CD4-positive, CD25-positive, alpha-beta regulatory T cell (primary cell): ENCODE measurements at regions not wholly inside any gene's neighbourhood (a gene's known extent, or its start where the extent isn't known, plus 50 kb on each side); places are given as distances from the start of the nearest gene placed in this dataset.

ENCODE experiments used
- ATAC-seq, 2 donors: fragments of 150-1000 bp; cut with Tn5 transposase; one replicate each; pipeline ENCODE4 v1.10.0; 2021; ENCODE audit warnings: low read depth in 2 of 2, moderate number of reproducible peaks in 2 of 2, moderate library complexity in 1 of 2
- DNase-seq, 3 donors: peaks; one replicate each; pipeline versions ENCODE4 v3.0.0 to v3.0.0-alpha.2; 2012 to 2022; ENCODE audit warnings: mixed read lengths in 1 of 3
- H3K27ac ChIP-seq: one replicate; pipeline ENCODE4 v1.7.0; 2013; ENCODE audit warnings: mild to moderate bottlenecking, low read length; ENCODE audit not compliant: insufficient read depth, poor library complexity, severe bottlenecking
- H3K27me3 ChIP-seq: one replicate; pipeline ENCODE4 v1.7.0; 2013; ENCODE audit warnings: low read length; ENCODE audit not compliant: control insufficient read depth, insufficient read depth
- H3K36me3 ChIP-seq: one replicate; pipeline ENCODE4 v1.7.0; 2013; ENCODE audit warnings: mild to moderate bottlenecking, low read length, moderate library complexity; ENCODE audit not compliant: control insufficient read depth, insufficient read depth
- H3K4me1 ChIP-seq: 2 replicates; pipeline ENCODE4 v1.7.0; 2013; ENCODE audit warnings: mild to moderate bottlenecking, low read length; ENCODE audit not compliant: insufficient read depth, control insufficient read depth, poor library complexity, severe bottlenecking
- H3K4me3 ChIP-seq: one replicate; pipeline ENCODE4 v1.7.0; 2013; ENCODE audit warnings: low read depth, mild to moderate bottlenecking, low read length, moderate library complexity
- H3K9me3 ChIP-seq, 2 experiments: 1 replicate in 1 of 2; 2 replicates in 1 of 2; pipeline ENCODE4 v1.7.0; 2013; ENCODE audit warnings: low read length in 2 of 2, mild to moderate bottlenecking in 1 of 2, moderate library complexity in 1 of 2; ENCODE audit not compliant: control insufficient read depth in 2 of 2
- H3K27ac Mint-ChIP-seq, 3 donors: one replicate each; pipeline ENCODE4 v1.8.0; 2020 to 2022; ENCODE audit warnings: mild to moderate bottlenecking in 3 of 3, mixed read lengths in 3 of 3, moderate library complexity in 2 of 3
- H3K27me3 Mint-ChIP-seq: one replicate; pipeline ENCODE4 v1.8.0; 2022; ENCODE audit warnings: mild to moderate bottlenecking, mixed read lengths
- H3K36me3 Mint-ChIP-seq: one replicate; pipeline ENCODE4 v1.8.0; 2020; ENCODE audit warnings: mixed read lengths
- H3K4me1 Mint-ChIP-seq, 4 donors: one replicate each; pipeline ENCODE4 v1.8.0; 2020 to 2022; ENCODE audit warnings: mixed read lengths in 4 of 4, mild to moderate bottlenecking in 1 of 4
- H3K4me3 Mint-ChIP-seq, 4 donors: one replicate each; pipeline ENCODE4 v1.8.0; 2020 to 2022; ENCODE audit warnings: mild to moderate bottlenecking in 4 of 4, mixed read lengths in 4 of 4, moderate library complexity in 3 of 4
- H3K9me3 Mint-ChIP-seq, 7 donors: one replicate each; pipeline ENCODE4 v1.8.0; 2020 to 2022; ENCODE audit warnings: mixed read lengths in 7 of 7, mild to moderate bottlenecking in 3 of 7, moderate library complexity in 2 of 7

GRCh38 chr2:41933585-41934320 lies 114.1 kb upstream of the PKDCC start:
- no peaks in the 10 kb centered on the region for H3K4me1 ChIP-seq
- H3K27ac Mint-ChIP-seq, result no peak overlapping the region

GRCh38 chr2:41934329-41934958 lies 113.4 kb upstream of the PKDCC start:
- peaks cover under 1% of the 10 kb centered on the region for H3K27me3 Mint-ChIP-seq
- Histone ChIP-seq H3K27me3 (no peaks in the 10 kb centered on the region), H3K27ac (no peak overlapping the region), H3K9me3 (no peaks in the 10 kb centered on the region), H3K4me1 (no peaks in the 10 kb centered on the region), H3K4me3 (no peak overlapping the region), H3K36me3 (no peaks in the 10 kb centered on the region)
- no peak for ATAC-seq
- DNase-seq, result no peak
- H3K4me3 Mint-ChIP-seq, result no peak overlapping the region
- H3K4me1 Mint-ChIP-seq, result no peaks in the 10 kb centered on the region
- H3K27ac Mint-ChIP-seq, result no peak overlapping the region
- no peaks in the 10 kb centered on the region for H3K9me3 Mint-ChIP-seq
- no peaks in the 10 kb centered on the region for H3K36me3 Mint-ChIP-seq

More at GRCh38 chr2:41933585-41934320, 114.1 kb upstream of the PKDCC start:
- no peak overlapping the region for H3K4me3 Mint-ChIP-seq
- ATAC-seq (no peak), DNase-seq (no peak)
- H3K36me3 Mint-ChIP-seq, result no peaks in the 10 kb centered on the region
- no peaks in the 10 kb centered on the region for H3K4me1 Mint-ChIP-seq
- no peaks in the 10 kb centered on the region for H3K27me3 Mint-ChIP-seq
- Histone ChIP-seq H3K9me3 (no peaks in the 10 kb centered on the region), H3K36me3 (no peaks in the 10 kb centered on the region), H3K27ac (no peak overlapping the region), H3K4me3 (no peak overlapping the region), H3K27me3 (no peaks in the 10 kb centered on the region)
- H3K9me3 Mint-ChIP-seq, result no peaks in the 10 kb centered on the region

- Histone ChIP-seq H3K4me1 (no peaks in the 10 kb centered on the region), H3K27me3 (no peaks in the 10 kb centered on the region), H3K36me3 (no peaks in the 10 kb centered on the region), H3K27ac (no peak overlapping the region), H3K9me3 (no peaks in the 10 kb centered on the region), H3K4me3 (no peak overlapping the region)
- Mint-ChIP-seq H3K27ac (no peak overlapping the region), H3K9me3 (peaks cover 0 to 1% (median 0%) of the 10 kb centered on the region in 7 donors), H3K4me3 (no peak overlapping the region), H3K27me3 (peaks cover 4% of the 10 kb centered on the region), H3K4me1 (no peaks in the 10 kb centered on the region), H3K36me3 (no peaks in the 10 kb centered on the region)
- ATAC-seq (no peak), DNase-seq (no peak)
Measured at GRCh38 chr2:41935002-41935401, 112.8 kb upstream of the PKDCC start.

- peaks cover 0 to 1% (median 0%) of the 10 kb centered on the region in 7 donors for H3K9me3 Mint-ChIP-seq
- Histone ChIP-seq H3K9me3 (no peaks in the 10 kb centered on the region), H3K27me3 (no peaks in the 10 kb centered on the region), H3K27ac (no peak overlapping the region), H3K4me1 (no peaks in the 10 kb centered on the region), H3K36me3 (no peaks in the 10 kb centered on the region), H3K4me3 (no peak overlapping the region)
- no peak overlapping the region for H3K4me3 Mint-ChIP-seq
- no peaks in the 10 kb centered on the region for H3K36me3 Mint-ChIP-seq
- ATAC-seq, result no peak
- H3K4me1 Mint-ChIP-seq, result no peaks in the 10 kb centered on the region
- no peak for DNase-seq
- peaks cover 4% of the 10 kb centered on the region for H3K27me3 Mint-ChIP-seq
- no peak overlapping the region for H3K27ac Mint-ChIP-seq
Measured at GRCh38 chr2:41935825-41936224, 112.0 kb upstream of the PKDCC start.

- H3K27me3 Mint-ChIP-seq, result peaks cover 4% of the 10 kb centered on the region
- Histone ChIP-seq H3K4me1 (no peaks in the 10 kb centered on the region), H3K27me3 (no peaks in the 10 kb centered on the region), H3K27ac (no peak overlapping the region), H3K36me3 (no peaks in the 10 kb centered on the region), H3K4me3 (no peak overlapping the region), H3K9me3 (no peaks in the 10 kb centered on the region)
- ATAC-seq, result no peak
- H3K9me3 Mint-ChIP-seq, result peaks cover 0 to 1% (median 0%) of the 10 kb centered on the region in 7 donors
- H3K27ac Mint-ChIP-seq, result peak overlapping the region in 1 of 3 donors; percentile 26
- DNase-seq, result no peak
- H3K36me3 Mint-ChIP-seq, result no peaks in the 10 kb centered on the region
- H3K4me3 Mint-ChIP-seq, result no peak overlapping the region
- no peaks in the 10 kb centered on the region for H3K4me1 Mint-ChIP-seq
Measured at GRCh38 chr2:41936771-41937463, 110.9 kb upstream of the PKDCC start.

- Mint-ChIP-seq H3K4me1 (no peaks in the 10 kb centered on the region), H3K27me3 (peaks cover 4% of the 10 kb centered on the region), H3K9me3 (peaks cover 0 to 2% (median 0%) of the 10 kb centered on the region in 7 donors), H3K27ac (peak overlapping the region in 1 of 3 donors; percentile 26), H3K4me3 (no peak overlapping the region), H3K36me3 (no peaks in the 10 kb centered on the region)
- Histone ChIP-seq H3K27ac (no peak overlapping the region), H3K4me3 (no peak overlapping the region), H3K9me3 (no peaks in the 10 kb centered on the region), H3K27me3 (no peaks in the 10 kb centered on the region), H3K36me3 (no peaks in the 10 kb centered on the region), H3K4me1 (no peaks in the 10 kb centered on the region)
- no peak for ATAC-seq
- DNase-seq, result no peak
Measured at GRCh38 chr2:41937464-41937906, 110.3 kb upstream of the PKDCC start.

- H3K9me3 Mint-ChIP-seq, result peaks cover 0 to 2% (median 0%) of the 10 kb centered on the region in 7 donors
Measured at GRCh38 chr2:41937921-41938708, 109.7 kb upstream of the PKDCC start.

More at GRCh38 chr2:41937921-41938708, 109.7 kb upstream of the PKDCC start:
- Histone ChIP-seq H3K9me3 (no peaks in the 10 kb centered on the region), H3K4me3 (no peak overlapping the region), H3K27ac (no peak overlapping the region), H3K27me3 (no peaks in the 10 kb centered on the region), H3K36me3 (no peaks in the 10 kb centered on the region), H3K4me1 (no peaks in the 10 kb centered on the region)
- H3K27me3 Mint-ChIP-seq, result peaks cover 4% of the 10 kb centered on the region
- no peak overlapping the region for H3K27ac Mint-ChIP-seq
- H3K4me1 Mint-ChIP-seq, result no peaks in the 10 kb centered on the region
- H3K4me3 Mint-ChIP-seq, result no peak overlapping the region
- ATAC-seq, result no peak
- no peaks in the 10 kb centered on the region for H3K36me3 Mint-ChIP-seq
- DNase-seq, result no peak
